ENCODE measurements at regions not wholly inside any gene's neighbourhood (a gene's known extent, or its start where the extent isn't known, plus 50 kb on each side); places are given as distances from the start of the nearest gene placed in this dataset.

DNA sequence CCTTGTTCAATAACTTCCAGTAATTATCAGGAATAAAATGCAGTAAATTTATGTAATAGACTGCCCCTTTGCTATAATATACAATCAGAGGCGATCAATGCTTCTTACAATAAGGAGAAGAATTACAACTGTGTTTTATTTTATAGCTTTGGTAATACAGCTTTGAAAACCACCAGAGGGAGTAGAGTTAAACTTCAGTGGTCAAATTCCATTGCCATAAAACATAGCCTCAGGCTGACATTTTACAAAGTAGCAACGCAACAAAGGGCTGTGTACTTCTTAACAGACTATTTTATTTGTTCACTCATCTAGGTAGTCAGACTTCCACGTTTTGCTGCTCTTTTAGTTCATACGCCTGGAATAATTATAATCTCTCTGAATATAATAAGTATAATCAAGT, 58.5 kb downstream of the TEX13C start:
- Histone ChIP-seq H3K4me3 (ENCODE audit: insufficient read depth, low read depth, low read length) (no peak overlapping the region), H3K36me3 (replicated peaks; ENCODE audit: control insufficient read depth, insufficient read depth, low read length) (no peaks in the 10 kb centered on the region), H3K27me3 (ENCODE audit: control insufficient read depth, insufficient read depth, low read length) (no peaks in the 10 kb centered on the region)
- no peak for DNase-seq

- Histone ChIP-seq H3K4me3 (ENCODE audit: insufficient read depth, low read depth, low read length) (no peak overlapping the region), H3K27me3 (ENCODE audit: control insufficient read depth, insufficient read depth, low read length) (no peaks in the 10 kb centered on the region), H3K36me3 (replicated peaks; ENCODE audit: control insufficient read depth, insufficient read depth, low read length) (no peaks in the 10 kb centered on the region)
- no peak for DNase-seq
Measured at GRCh38 chrX:125378770-125379169, 59.1 kb downstream of the TEX13C start.

DNA sequence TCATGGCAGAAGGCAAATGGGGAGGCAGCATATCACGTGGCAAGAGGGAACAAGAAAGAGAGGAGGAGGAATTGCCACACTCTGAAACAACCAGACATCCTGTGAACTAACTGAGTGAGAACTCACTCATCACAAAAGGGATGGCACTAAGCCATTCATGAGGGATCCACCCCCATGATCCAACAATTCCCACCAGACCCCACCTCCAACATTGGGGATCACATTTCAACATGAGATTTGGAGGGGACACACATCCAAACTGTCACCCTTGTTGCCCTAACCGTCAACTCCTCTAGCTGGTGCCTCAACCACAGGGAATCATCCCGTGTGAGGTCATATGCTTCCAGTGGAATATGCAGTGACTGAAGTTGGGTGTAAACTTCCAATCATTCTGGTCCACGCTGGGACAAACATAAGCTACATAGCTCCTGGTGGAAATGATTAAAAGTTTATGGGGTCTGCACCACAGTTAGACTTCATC, 62.5 kb downstream of the TEX13C start:
- peaks cover 6% of the 10 kb centered on the region for H3K36me3 ChIP-seq (replicated peaks; ENCODE audit: control insufficient read depth, insufficient read depth, low read length)

DNA sequence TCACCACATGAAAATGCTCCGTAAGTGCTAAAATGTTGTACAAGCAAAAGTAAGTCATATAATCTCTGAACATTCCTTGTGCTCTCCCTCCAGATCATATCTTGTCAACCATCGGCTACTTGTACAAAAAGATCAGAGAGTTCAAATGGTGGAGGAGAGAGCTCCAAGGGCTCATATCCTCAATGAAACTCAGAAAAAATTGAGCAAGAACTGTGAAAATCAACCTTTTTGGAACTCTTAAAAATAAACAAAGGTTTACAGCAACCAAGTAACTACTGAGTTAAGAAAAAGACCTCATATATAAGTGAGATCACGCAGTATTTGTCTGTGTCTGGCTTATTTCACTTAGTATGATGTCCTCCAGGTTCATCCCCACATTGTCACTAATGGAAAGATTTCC, 63.2 kb downstream of the TEX13C start:
- Histone ChIP-seq H3K36me3 (replicated peaks; ENCODE audit: control insufficient read depth, insufficient read depth, low read length) (peaks cover 12% of the 10 kb centered on the region), H3K27me3 (ENCODE audit: control insufficient read depth, insufficient read depth, low read length) (no peaks in the 10 kb centered on the region), H3K4me3 (ENCODE audit: insufficient read depth, low read depth, low read length) (no peak overlapping the region)
- no peak for DNase-seq

More for the DNA sequence above, 62.5 kb downstream of the TEX13C start:
- Histone ChIP-seq H3K27me3 (ENCODE audit: control insufficient read depth, insufficient read depth, low read length) (no peaks in the 10 kb centered on the region), H3K4me3 (ENCODE audit: insufficient read depth, low read depth, low read length) (no peak overlapping the region)
- no peak for DNase-seq

DNA sequence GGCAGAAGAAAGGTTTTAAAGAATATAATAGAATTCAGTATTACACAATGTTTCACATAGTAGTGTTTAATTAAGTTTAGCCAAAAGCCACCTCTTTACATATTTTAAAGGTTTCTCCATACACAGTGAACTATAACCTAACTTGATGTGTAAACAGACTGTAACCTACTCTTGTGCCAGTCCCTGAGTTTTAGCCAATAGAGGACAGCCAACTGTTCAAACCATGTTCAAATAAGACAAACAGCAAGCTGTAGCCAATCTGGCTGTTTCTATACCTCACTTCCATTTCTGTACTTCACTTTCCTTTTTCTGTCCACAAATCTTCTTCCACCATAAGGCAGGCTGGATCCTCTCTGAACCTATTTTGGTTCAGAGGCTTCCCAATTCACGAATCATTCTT, 65.2 kb downstream of the TEX13C start:
- Histone ChIP-seq H3K27me3 (ENCODE audit: control insufficient read depth, insufficient read depth, low read length) (no peaks in the 10 kb centered on the region), H3K36me3 (replicated peaks; ENCODE audit: control insufficient read depth, insufficient read depth, low read length) (peaks cover 22% of the 10 kb centered on the region), H3K4me3 (ENCODE audit: insufficient read depth, low read depth, low read length) (no peak overlapping the region)
- no peak for DNase-seq

DNA sequence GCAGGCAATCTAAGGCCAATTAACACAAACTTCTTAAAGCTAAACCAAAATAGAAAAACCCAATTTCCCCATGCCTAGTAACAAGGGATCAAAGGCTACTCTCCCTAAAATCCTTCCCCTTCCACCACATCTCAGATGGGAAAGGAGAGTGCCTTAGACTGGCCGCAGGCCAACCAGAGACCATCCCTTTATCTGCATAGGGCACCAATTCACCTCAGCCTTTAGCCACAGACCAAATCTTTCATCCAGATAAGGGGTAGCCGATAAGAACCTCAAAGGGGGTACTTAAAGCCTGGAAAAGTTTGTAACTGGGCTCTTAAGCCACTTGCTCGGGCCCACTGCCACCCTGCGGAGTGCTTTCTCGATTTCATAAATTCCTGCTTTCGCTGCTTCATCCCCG, 68.3 kb downstream of the TEX13C start:
- peaks cover 29% of the 10 kb centered on the region for H3K36me3 ChIP-seq (replicated peaks; ENCODE audit: control insufficient read depth, insufficient read depth, low read length)
- no peak for DNase-seq
- H3K27me3 ChIP-seq (ENCODE audit: control insufficient read depth, insufficient read depth, low read length), result no peaks in the 10 kb centered on the region
- peak overlapping the region; percentile 53 for H3K4me3 ChIP-seq (ENCODE audit: insufficient read depth, low read depth, low read length)

DNA sequence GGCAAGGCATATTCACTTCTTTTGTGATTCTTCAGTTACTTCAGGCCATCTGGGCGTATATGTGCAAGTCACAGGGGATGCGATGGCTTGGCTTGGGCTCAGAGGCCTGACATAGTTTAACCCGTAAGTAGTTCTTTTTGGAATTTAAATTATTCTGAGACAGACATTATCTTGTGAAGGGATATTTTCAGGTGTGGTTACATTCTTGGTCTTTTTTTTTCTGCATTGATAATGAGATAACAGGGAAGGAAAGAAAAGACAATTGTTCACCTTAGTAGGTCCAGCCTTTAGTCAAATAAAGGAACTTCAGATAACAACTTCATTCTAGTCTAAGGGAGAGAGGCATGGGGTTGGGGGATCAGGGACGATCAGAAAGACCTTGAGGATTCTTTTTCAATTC, 74.8 kb downstream of the TEX13C start:
- Histone ChIP-seq H3K4me3 (ENCODE audit: insufficient read depth, low read depth, low read length) (peak overlapping the region; percentile 10), H3K27me3 (ENCODE audit: control insufficient read depth, insufficient read depth, low read length) (no peaks in the 10 kb centered on the region), H3K36me3 (replicated peaks; ENCODE audit: control insufficient read depth, insufficient read depth, low read length) (peaks cover 9% of the 10 kb centered on the region)
- no peak for DNase-seq

GRCh38 chrX:125395626-125396025, 76.0 kb downstream of the TEX13C start:
- no peaks in the 10 kb centered on the region for H3K27me3 ChIP-seq (ENCODE audit: control insufficient read depth, insufficient read depth, low read length)
- peaks cover 4% of the 10 kb centered on the region for H3K36me3 ChIP-seq (replicated peaks; ENCODE audit: control insufficient read depth, insufficient read depth, low read length)
- H3K4me3 ChIP-seq (ENCODE audit: insufficient read depth, low read depth, low read length), result no peak overlapping the region
- DNase-seq, result no peak

DNA sequence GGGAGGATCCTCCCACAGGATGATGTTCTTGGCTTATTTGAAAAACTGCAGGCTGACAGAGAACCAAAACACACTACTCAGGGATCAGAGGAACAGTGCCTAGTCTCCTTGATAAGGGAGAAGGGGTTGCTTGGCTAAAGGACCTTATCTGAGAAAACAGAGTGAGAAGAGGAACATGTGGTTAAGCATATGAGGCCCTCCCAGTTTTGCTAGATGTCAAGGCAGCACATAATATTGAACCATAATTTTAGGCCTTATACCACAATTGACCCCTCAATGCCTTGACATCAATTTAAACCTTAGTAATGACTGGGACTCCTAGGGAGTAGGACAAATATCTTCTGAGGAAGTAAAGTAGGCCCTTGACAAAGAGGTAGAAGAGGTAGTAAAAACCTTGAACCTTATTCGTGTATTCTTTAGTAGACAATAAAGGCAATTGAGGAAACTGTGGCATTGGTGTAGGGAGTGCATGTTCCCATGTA, 79.3 kb downstream of the TEX13C start:
- H3K36me3 ChIP-seq (replicated peaks; ENCODE audit: control insufficient read depth, insufficient read depth, low read length), result no peaks in the 10 kb centered on the region
- H3K27me3 ChIP-seq (ENCODE audit: control insufficient read depth, insufficient read depth, low read length), result no peaks in the 10 kb centered on the region
- DNase-seq, result no peak
- no peak overlapping the region for H3K4me3 ChIP-seq (ENCODE audit: insufficient read depth, low read depth, low read length)

GRCh38 chrX:125402807-125403206, 83.1 kb downstream of the TEX13C start:
- Histone ChIP-seq H3K4me3 (ENCODE audit: insufficient read depth, low read depth, low read length) (no peak overlapping the region), H3K27me3 (ENCODE audit: control insufficient read depth, insufficient read depth, low read length) (no peaks in the 10 kb centered on the region), H3K36me3 (replicated peaks; ENCODE audit: control insufficient read depth, insufficient read depth, low read length) (no peaks in the 10 kb centered on the region)
- no peak for DNase-seq

GRCh38 chrX:125404667-125405160, 85.0 kb downstream of the TEX13C start:
- Histone ChIP-seq H3K36me3 (replicated peaks; ENCODE audit: control insufficient read depth, insufficient read depth, low read length) (no peaks in the 10 kb centered on the region), H3K4me3 (ENCODE audit: insufficient read depth, low read depth, low read length) (no peak overlapping the region), H3K27me3 (ENCODE audit: control insufficient read depth, insufficient read depth, low read length) (no peaks in the 10 kb centered on the region)
- DNase-seq, result no peak

DNA sequence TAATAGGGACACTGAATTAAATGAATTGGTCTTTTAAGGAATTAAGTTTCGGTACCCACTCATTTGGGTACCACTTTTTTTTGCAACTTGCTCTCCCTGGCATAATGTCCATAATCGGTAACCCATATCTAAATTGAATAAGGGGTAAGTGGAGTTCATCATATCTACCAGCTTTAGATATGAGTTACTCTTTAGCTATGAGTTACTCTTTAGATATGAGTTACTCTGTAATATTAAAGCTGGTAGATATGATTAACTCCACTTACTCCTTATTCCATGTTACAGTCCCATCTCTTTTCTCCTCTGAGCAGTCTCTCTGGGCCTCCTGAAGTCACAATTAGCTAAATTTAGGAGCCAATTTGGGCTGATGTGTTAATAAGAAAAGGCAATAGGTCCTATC, 85.7 kb downstream of the TEX13C start:
- Histone ChIP-seq H3K36me3 (replicated peaks; ENCODE audit: control insufficient read depth, insufficient read depth, low read length) (no peaks in the 10 kb centered on the region), H3K27me3 (ENCODE audit: control insufficient read depth, insufficient read depth, low read length) (no peaks in the 10 kb centered on the region), H3K4me3 (ENCODE audit: insufficient read depth, low read depth, low read length) (no peak overlapping the region)
- DNase-seq, result no peak

GRCh38 chrX:125407314-125407713, 87.6 kb downstream of the TEX13C start:
- Histone ChIP-seq H3K27me3 (ENCODE audit: control insufficient read depth, insufficient read depth, low read length) (no peaks in the 10 kb centered on the region), H3K36me3 (replicated peaks; ENCODE audit: control insufficient read depth, insufficient read depth, low read length) (no peaks in the 10 kb centered on the region), H3K4me3 (ENCODE audit: insufficient read depth, low read depth, low read length) (no peak overlapping the region)
- no peak for DNase-seq

- Histone ChIP-seq H3K36me3 (replicated peaks; ENCODE audit: control insufficient read depth, insufficient read depth, low read length) (no peaks in the 10 kb centered on the region), H3K27me3 (ENCODE audit: control insufficient read depth, insufficient read depth, low read length) (no peaks in the 10 kb centered on the region), H3K4me3 (ENCODE audit: insufficient read depth, low read depth, low read length) (no peak overlapping the region)
- no peak for DNase-seq
Measured at GRCh38 chrX:125420809-125421208, 101.1 kb downstream of the TEX13C start.

GRCh38 chrX:125422986-125423385, 103.3 kb downstream of the TEX13C start:
- no peak overlapping the region for H3K4me3 ChIP-seq (ENCODE audit: insufficient read depth, low read depth, low read length)
- H3K36me3 ChIP-seq (replicated peaks; ENCODE audit: control insufficient read depth, insufficient read depth, low read length), result no peaks in the 10 kb centered on the region
- no peak for DNase-seq
- H3K27me3 ChIP-seq (ENCODE audit: control insufficient read depth, insufficient read depth, low read length), result no peaks in the 10 kb centered on the region

DNA sequence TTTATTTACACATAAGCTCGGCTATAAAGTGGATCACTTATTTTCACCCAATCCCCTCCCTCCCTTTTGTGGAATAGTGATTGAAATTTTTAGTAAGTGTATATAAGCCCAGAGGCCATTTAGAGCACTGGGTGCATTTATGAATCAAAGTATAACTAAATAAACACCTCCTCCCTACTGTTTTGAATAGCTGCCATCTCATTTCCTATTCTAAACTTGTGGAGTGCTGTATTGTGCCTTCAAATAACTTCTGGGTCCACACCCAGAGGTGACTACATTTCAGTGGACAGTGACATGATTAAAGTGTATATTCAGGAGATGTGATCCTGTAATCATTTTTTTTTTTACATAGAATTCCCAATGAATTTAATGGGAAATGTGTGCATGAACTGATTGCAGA, 104.9 kb downstream of the TEX13C start:
- Histone ChIP-seq H3K27me3 (ENCODE audit: control insufficient read depth, insufficient read depth, low read length) (no peaks in the 10 kb centered on the region), H3K36me3 (replicated peaks; ENCODE audit: control insufficient read depth, insufficient read depth, low read length) (no peaks in the 10 kb centered on the region), H3K4me3 (ENCODE audit: insufficient read depth, low read depth, low read length) (no peak overlapping the region)
- DNase-seq, result no peak
